CD4-positive, alpha-beta T cell treated with Interleukin-4 for 1 hour (primary cell): ENCODE measurements at regions not wholly inside any gene's neighbourhood (a gene's known extent, or its start where the extent isn't known, plus 50 kb on each side); places are given as distances from the start of the nearest gene placed in this dataset.

Source experiments
- DNase-seq, 2 donors: peaks; one replicate each; pipeline ENCODE4 v3.0.0-alpha.2; 2020 to 2022

DNA sequence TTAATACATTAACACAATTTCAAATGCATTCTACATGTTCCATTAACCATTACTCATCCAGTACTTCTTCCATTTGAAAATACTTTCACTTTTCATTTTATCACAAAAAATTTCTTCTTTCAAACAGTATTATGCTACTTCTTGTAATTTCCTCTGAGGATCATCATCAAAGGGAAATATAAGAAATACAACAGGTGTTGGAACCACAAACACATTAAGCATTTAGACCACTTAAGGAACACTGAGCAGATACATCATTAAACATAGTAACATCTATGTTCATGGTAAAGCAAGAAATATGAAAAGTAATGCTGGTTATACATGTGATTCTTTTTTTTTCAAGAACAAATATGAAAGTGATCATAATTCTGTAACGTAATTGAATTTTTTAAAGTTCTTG, 2207.0 kb downstream of the ARAP2 start:
- no peak for DNase-seq

DNA sequence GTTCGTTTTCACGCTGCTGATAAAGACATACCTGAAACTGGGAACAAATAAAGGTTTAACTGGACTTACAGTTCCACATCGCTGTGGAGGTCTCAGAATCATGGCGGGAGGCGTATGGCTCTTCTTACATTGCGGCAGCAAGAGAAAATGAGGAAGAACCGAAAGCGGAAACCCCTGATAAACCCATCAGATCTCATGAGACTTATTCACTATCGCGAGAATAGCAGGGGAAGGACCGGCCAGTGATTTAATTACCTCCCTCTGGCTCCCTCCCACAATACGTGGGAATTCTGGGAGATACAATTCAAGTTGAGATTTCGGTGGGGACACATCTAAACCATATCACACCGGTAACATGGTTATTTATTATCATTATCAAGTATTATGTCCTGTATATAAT, 2204.5 kb downstream of the ARAP2 start:
- DNase-seq, result no peak

DNA sequence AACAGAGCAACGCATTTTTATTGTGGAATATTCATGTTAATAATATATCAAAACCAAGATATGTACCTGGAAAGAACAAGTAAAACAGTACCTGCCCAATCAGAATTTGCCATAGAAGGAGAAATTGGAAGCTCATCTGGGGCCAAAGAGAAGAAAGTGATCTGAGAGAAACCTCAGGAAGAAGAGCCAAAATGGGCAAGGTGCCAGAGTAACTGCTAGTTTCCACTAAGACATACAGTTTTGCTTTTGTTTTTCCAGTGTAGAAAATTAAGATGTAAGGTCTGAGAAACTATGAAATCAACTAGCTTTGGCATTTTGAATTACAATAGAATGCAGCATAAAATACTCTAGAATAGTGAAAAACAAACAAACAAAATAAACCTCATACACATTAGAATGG, 2201.2 kb downstream of the ARAP2 start:
- no peak for DNase-seq

- DNase-seq, result no peak
These were observed 2197.7 kb downstream of the ARAP2 start for GRCh38 chr4:34046580-34046979.

- DNase-seq, result no peak
These were observed 2197.0 kb downstream of the ARAP2 start for GRCh38 chr4:34047363-34047762.

DNA sequence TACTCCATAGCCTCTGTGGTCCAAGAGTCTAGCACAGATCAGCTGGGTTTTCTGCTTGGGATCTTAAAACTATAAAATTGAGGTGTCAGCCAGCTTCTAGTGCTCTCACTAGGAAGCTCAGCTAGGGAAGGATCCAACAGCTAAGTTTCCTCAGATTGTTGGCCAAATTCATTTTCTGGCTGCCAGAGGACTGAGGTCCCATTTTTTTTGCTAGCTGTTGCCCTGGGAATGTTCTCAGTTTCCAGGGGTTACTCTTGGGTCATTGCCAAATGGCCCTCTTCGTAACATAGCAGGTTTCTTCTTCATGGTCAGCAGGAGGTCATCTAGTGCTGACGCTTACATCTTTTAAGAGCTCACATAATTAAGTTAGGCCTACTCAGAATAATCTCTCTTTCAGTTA, 2178.2 kb downstream of the ARAP2 start:
- no peak for DNase-seq

DNA sequence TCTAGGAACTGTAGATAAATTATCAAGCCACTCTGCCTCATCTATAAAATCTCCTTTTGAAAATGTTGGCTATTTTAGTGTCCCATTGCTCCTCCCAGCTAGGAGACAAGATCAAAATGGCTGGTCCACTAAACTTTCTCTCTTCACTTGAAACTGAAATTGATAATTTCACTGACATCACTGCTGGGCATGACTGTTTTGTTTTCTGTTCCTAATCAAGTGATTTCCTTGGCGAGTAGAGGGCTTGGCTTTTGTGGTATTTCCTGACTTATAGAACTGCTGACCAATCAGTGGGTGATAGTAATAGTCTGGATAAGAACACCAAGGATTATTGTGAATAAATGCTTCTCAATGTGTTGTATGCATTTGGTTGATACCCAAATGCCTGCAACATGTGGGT, 2152.9 kb downstream of the ARAP2 start:
- DNase-seq, result no peak

GRCh38 chr4:34094114-34094513, 2150.2 kb downstream of the ARAP2 start:
- DNase-seq, result no peak

GRCh38 chr4:34105311-34105710, 2139.0 kb downstream of the ARAP2 start:
- no peak for DNase-seq

DNA sequence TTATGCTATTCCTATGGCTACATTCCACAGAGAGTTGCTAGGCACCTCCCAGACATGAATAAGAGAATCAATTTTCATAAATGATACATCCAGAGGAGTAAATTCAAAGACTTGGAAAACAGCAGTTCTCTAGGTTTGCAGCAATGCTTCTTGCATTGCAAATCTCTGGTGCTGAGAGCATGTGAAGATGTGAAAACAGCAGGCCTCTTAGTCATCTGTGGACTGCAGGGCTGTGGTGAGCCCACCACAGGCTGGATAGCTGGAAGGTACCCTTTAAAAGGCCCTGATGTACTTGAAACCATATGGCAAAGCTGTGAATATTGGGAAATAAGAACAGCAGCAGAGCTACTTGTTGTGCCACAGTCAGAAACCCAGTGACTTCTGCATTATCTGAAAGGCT, 2135.9 kb downstream of the ARAP2 start:
- no peak for DNase-seq

- DNase-seq, result no peak
These were observed 2131.7 kb downstream of the ARAP2 start for GRCh38 chr4:34112573-34112972.

- DNase-seq, result no peak
These were observed 2105.9 kb downstream of the ARAP2 start for GRCh38 chr4:34138385-34138784.

- no peak for DNase-seq
These were observed 2105.0 kb downstream of the ARAP2 start for GRCh38 chr4:34139346-34139745.

DNA sequence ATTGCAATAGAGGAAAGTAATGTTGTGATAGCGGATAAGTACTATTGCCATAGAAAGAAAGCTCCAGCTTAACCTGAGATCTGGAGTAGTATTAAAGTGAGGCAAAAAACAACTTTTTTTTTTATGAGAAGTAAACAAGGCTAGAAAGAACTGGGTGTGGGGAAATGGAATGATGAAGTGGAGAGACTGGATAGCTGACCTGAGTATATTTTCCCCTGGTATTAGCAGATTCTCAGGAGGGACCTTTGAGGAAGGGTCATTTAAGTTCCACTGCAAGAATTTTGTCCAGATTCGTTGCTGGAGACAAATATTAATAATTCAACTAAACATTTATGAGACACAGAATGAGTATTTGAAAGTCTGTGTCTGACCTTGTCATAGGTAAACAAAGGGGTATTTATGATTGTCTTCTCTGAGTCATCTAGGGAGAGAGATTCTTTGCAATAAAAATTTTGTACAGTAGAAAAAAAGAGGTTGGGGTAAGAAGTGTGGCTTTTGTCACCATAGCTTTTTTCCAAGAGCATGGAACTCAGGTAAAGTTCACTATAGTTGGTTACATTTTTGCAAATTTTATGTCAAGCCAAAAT, 2095.9 kb downstream of the ARAP2 start:
- DNase-seq, result no peak

- no peak for DNase-seq
These were observed 2086.8 kb downstream of the ARAP2 start for GRCh38 chr4:34157547-34157946.

DNA sequence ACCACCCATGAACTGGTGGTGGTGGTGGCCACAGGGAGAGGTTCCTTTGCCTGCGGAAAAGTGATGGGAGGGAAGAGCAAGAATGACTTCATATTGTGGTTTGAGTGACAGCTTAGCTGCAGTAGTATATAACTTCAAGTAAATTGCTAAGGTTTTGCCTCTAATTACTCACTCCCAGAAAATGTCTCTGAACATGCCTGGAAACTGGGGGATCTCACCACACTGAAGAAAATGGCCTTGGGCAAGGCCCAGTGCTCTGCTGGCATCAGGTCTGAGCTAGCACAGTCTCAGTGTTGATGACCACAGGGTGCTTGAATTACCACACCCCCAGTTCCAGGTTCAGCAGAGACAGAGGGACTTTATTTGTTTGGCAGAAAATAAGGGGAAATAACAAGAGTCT, 2085.4 kb downstream of the ARAP2 start:
- no peak for DNase-seq

DNA sequence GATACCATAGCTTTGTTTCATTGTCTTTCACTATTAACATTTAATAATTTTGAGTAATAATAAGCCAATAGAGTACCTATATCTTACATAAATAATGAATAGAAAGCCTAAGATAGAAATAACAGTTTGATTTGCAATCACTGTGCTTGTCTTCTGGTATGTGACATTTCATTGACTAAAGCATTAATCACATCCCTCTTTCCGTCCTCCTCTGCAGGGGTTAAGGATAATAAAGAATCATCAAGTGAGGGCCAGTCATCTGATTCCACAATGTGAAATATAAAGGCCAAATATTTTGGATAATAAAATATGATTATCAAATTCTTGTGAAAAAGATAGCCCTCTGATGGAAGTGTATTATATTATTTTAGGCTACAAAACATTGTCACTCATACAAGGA, 2073.4 kb downstream of the ARAP2 start:
- no peak for DNase-seq

- DNase-seq, result no peak
These were observed 2067.7 kb downstream of the ARAP2 start for GRCh38 chr4:34176609-34177008.

GRCh38 chr4:34178476-34178875, 2065.8 kb downstream of the ARAP2 start:
- DNase-seq, result no peak

- DNase-seq, result no peak
These were observed 2062.9 kb downstream of the ARAP2 start for GRCh38 chr4:34181311-34181841.

DNA sequence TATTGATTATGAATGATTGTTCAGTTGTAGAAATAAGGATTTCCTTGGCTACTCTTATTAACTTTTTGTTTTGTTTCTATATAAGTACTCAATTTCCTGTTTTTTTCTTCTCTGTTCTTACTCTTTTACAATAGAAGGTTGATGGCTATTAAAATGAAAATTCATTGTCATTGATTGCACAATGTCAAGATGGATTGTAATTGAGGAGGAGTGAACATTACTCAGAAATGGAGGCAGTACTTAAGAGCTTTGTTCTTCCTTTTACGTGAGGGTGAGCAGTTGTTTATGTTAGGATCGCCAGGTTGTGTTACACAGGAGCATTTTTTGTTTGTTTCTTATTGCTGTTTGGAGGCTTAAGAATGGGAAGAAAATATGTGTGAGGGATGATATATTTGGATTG, 2062.4 kb downstream of the ARAP2 start:
- no peak for DNase-seq

DNA sequence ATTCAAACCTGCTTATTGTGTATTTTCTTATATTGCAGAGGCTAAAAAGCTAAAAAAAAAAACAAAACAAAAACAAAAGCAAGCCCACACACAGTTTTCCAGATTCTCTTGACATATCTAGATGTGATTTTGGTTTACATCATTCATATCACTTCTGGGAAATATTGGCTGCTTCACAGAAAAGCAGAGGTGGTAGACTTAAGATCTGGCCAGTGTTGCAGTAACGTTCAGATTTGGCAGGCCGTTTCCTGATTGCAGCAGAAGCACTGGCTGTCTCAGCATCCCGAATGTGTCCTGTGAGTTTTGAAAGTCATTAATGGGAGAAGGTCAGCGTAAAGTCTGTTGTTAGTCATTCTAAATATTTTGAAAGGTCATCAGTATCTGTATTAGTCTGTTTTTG, 2062.0 kb downstream of the ARAP2 start:
- no peak for DNase-seq

DNA sequence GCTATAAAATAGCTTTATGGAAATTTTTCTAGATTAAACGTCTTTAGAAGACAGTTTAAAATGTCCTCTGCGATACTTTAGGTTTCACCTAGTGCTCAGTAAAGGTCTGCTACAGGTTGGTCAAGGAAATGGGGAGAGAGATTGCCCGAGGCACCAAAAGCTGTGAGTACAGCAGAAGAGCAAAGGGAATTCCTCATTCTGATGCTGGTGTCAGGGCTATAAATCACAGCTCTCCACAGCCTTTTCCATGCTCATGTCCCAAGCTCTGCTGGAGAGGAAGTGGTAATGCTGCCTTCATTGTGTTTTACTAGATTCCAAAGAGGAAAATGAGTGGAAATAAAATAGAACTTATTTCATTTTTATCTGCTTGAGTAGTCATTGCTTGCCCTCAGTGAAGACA, 2060.4 kb downstream of the ARAP2 start:
- no peak for DNase-seq

DNA sequence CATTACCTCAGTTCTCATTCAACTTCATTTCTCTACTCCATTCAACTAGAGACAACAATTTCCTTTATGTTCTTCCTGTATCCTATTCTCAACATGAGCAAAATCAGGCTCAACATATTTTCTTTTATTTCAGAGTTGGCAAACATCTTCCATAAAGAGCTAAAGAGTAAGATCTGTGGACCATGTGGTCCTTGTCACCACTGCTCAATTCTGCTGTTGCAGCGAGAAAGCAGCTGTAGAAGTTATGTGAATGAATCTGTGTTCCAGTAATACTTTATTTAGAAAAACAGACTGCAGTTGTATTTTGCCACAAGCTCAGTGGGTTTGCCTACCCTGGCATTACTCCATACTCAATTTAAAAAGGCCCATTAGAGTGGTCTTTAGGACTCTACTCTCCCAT, 2057.3 kb downstream of the ARAP2 start:
- DNase-seq, result no peak

DNA sequence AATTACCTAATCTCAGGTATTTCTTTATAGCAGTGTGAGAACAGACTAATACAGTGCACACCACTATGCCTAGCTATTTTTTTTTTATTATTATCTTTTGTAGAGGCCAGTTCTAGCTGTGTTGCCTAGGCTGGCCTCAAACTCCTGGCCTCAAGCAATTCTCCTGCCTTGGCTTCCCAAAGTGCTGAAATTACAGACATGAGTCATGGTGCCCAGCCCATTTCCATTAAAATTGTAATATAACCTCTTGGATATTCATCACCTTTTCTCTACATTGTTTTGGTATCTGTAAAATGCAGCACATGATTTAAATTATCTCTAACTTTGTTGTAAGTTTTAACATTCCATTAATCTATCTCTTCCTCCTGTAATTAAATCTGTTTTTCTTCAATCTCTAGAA, 2052.9 kb downstream of the ARAP2 start:
- DNase-seq, result no peak
